K562 (cell line): ENCODE measurements at regions not wholly inside any gene's neighbourhood (a gene's known extent, or its start where the extent isn't known, plus 50 kb on each side); places are given as distances from the start of the nearest gene placed in this dataset.

Experiments used
- ATAC-seq: fragments of 200-7000 bp; cut with Tn5 transposase; 3 replicates; pipeline ENCODE4 v1.9.1; 2020; ENCODE audit warnings: moderate library complexity
- BruUV-seq: library from RNA; stranded (reverse); fragments of 400-500 nt; replicated peaks from 2 replicates; lab custom pipeline; 2021; lab: Mats Ljungman, UMichigan
- CTCF ChIA-PET: fragments of 300-600 bp; formaldehyde crosslinking; extraction: SDS; loops from one replicate; lab custom pipeline; 2021; ENCODE audit warnings: low intra/inter-chr PET ratio; lab: Yijun Ruan, JAX
- POLR2A ChIA-PET: fragments of 300-600, 350-650 bp; sonication (Branson Sonifier 250); formaldehyde crosslinking; extraction: SDS; loops from one replicate; lab custom pipeline; 2021; ENCODE audit warnings: antibody characterized with exemption, inconsistent platforms; lab: Yijun Ruan, JAX
- DNase-seq, 4 experiments: peaks; one replicate each; pipeline versions ENCODE4 v3.0.0 to v3.0.0-alpha.2; 2011 to 2018; ENCODE audit warnings: low spot score in 3 of 4, mixed read lengths in 3 of 4; ENCODE audit errors: extremely low read depth in 1 of 4
- FAIRE-seq: peaks from 2 replicates; lab custom pipeline; 2011; peaks lifted over from hg19 to GRCh38; lab: Jason Lieb, UNC
- H2AFZ ChIP-seq: 2 replicates; pipeline ENCODE4 v1.6.0; 2011; ENCODE audit warnings: low read depth, low read length, control low read depth, inconsistent platforms
- H3K27ac ChIP-seq: fragments of 200-600 bp; 3 replicates; pipeline ENCODE4 v1.8.0; 2011; ENCODE audit warnings: low read depth, mild to moderate bottlenecking, control low read depth, inconsistent platforms, low read length, moderate library complexity, mixed read lengths; ENCODE audit errors: extremely low read depth
- H3K27me3 ChIP-seq, 2 experiments: fragments of 300-600 bp in 1 of 2; 2 replicates in 1 of 2; 3 replicates in 1 of 2; pipeline versions ENCODE4 v1.6.0 to v1.8.0; 2011; ENCODE audit warnings: inconsistent platforms in 2 of 2, low read length in 2 of 2, mild to moderate bottlenecking in 1 of 2, mixed read lengths in 1 of 2, moderate library complexity in 1 of 2; ENCODE audit not compliant: control insufficient read depth in 2 of 2, insufficient read depth in 2 of 2
- H3K36me3 ChIP-seq: fragments of 300-600 bp; 3 replicates; pipeline ENCODE4 v1.8.0; 2011; ENCODE audit warnings: mild to moderate bottlenecking, low read length, inconsistent platforms; ENCODE audit not compliant: control insufficient read depth, insufficient read depth
- H3K4me1 ChIP-seq, 2 experiments: fragments of 200-600 bp in 1 of 2; replicated peaks in 1 of 2; 2 replicates in 1 of 2; 3 replicates in 1 of 2; pipeline versions ENCODE4 v1.5.1 to v1.8.0; 2011; ENCODE audit warnings: inconsistent platforms in 2 of 2, low read length in 2 of 2, mild to moderate bottlenecking in 1 of 2, mixed read lengths in 1 of 2, moderate library complexity in 1 of 2; ENCODE audit not compliant: control insufficient read depth in 2 of 2, insufficient read depth in 2 of 2
- H3K4me2 ChIP-seq: 2 replicates; pipeline ENCODE4 v1.6.1; 2011; ENCODE audit warnings: low read length, control low read depth, inconsistent platforms, mixed read lengths; ENCODE audit not compliant: insufficient read depth
- H3K4me3 ChIP-seq: fragments of 200-600 bp; sonication (generic), shearing (Covaris generic); 2 replicates; pipeline ENCODE4 v1.5.1; 2016; ENCODE audit warnings: control low read depth, inconsistent platforms
- H3K79me2 ChIP-seq: fragments of 200-600 bp; 3 replicates; pipeline ENCODE4 v1.8.0; 2011; ENCODE audit warnings: low read length, inconsistent platforms; ENCODE audit not compliant: control insufficient read depth, insufficient read depth
- H3K9ac ChIP-seq, 2 experiments: 2 replicates each; pipeline versions ENCODE4 v1.6.0 to v1.6.1; 2011; ENCODE audit warnings: low read depth in 2 of 2, low read length in 2 of 2, control low read depth in 1 of 2, inconsistent platforms in 1 of 2, mild to moderate bottlenecking in 1 of 2, mixed read lengths in 1 of 2; ENCODE audit not compliant: insufficient read depth in 1 of 2
- H3K9me1 ChIP-seq: one replicate; pipeline ENCODE4 v1.6.0; 2011; ENCODE audit warnings: inconsistent platforms, mild to moderate bottlenecking, low read length, moderate library complexity; ENCODE audit not compliant: control insufficient read depth, insufficient read depth
- H3K9me3 ChIP-seq: replicated peaks from 2 replicates; pipeline ENCODE4 v1.5.1; 2011; ENCODE audit warnings: low read depth, low read length, inconsistent platforms; ENCODE audit not compliant: control insufficient read depth, insufficient read depth
- H4K20me1 ChIP-seq: replicated peaks from 2 replicates; pipeline ENCODE4 v1.6.1; 2011; ENCODE audit warnings: low read length, inconsistent platforms, mixed read lengths; ENCODE audit not compliant: control insufficient read depth, insufficient read depth
- BCLAF1 ChIP-seq, 2 experiments: fragments of 450-650 bp in 1 of 2; IDR thresholded peaks; 2 replicates each; pipeline ENCODE4 v1.6.1; 2011 to 2017; ENCODE audit warnings: low read depth in 2 of 2, antibody characterized with exemption in 1 of 2, borderline replicate concordance in 1 of 2, low read length in 1 of 2, mild to moderate bottlenecking in 1 of 2, mixed read lengths in 1 of 2; ENCODE audit not compliant: control insufficient read depth in 1 of 2
- CEBPB ChIP-seq: fragments of 450-650 bp; IDR thresholded peaks from 2 replicates; pipeline ENCODE4 v1.6.1; 2016; ENCODE audit warnings: missing genetic modification characterization, missing compliant biosample characterization
- CTCFL ChIP-seq: IDR thresholded peaks from 2 replicates; pipeline ENCODE4 v1.6.1; 2011; ENCODE audit warnings: borderline replicate concordance, low read depth, mild to moderate bottlenecking, moderate library complexity, low read length; ENCODE audit not compliant: insufficient read depth, poor library complexity, severe bottlenecking
- JUN ChIP-seq, 2 experiments: sonication (generic) in 1 of 2; formaldehyde crosslinking in 1 of 2; IDR thresholded peaks; 2 replicates each; pipeline versions ENCODE4 v1.6.1 to v1.8.0; 2012 to 2022; ENCODE audit warnings: borderline replicate concordance in 2 of 2, mild to moderate bottlenecking in 2 of 2, improper control_type of control experiment in 1 of 2, low read depth in 1 of 2, low read length in 1 of 2, missing genetic modification reagents in 1 of 2
- PPARD ChIP-seq: fragments of 250-450 bp; sonication (Bioruptor Pico); IDR thresholded peaks from 2 replicates; pipeline ENCODE4 v1.8.0; 2022; ENCODE audit warnings: inconsistent platforms, mild to moderate bottlenecking, moderate library complexity
- RFX1 ChIP-seq: fragments of 450-650 bp; IDR thresholded peaks from 2 replicates; pipeline ENCODE4 v1.6.1; 2016; ENCODE audit warnings: mild to moderate bottlenecking, moderate library complexity
- ZNF316 ChIP-seq: fragments of 450-650 bp; IDR thresholded peaks from 2 replicates; pipeline ENCODE4 v1.6.1; 2016
- WGBS: fragments of 100-300 bp; shearing (Covaris generic); methylation state at CpG from one replicate; pipeline ENCODE4 v1.1.6; 2016; ENCODE audit warnings: low coverage, mixed read lengths; ENCODE audit not compliant: insufficient coverage; ENCODE audit errors: missing lambda C conversion rate; 5-methylcytosine and 5-hydroxymethylcytosine counted together
- in situ Hi-C: fragments of 300-500 bp; cut with MboI; formaldehyde crosslinking; loops from 4 replicates; pipeline ENCODE4 v1.15.0; 2018; ENCODE audit warnings: inconsistent platforms, mixed read lengths
- intact Hi-C: fragments of 100-400 bp; cut with micrococcal nuclease; formaldehyde crosslinking; loops from 2 replicates; pipeline ENCODE4 v1.14.2; 2022

GRCh38 chr10:78752708-78753107 lies 316.1 kb upstream of the ZMIZ1 start:
- H3K27me3 ChIP-seq = peaks cover 30 to 40% of the 10 kb centered on the region in 2 experiments
- H3K4me2 ChIP-seq = no peak overlapping the region
- no peak overlapping the region for H2AFZ ChIP-seq
- TF ChIP-seq RFX1 = peak; percentile 48; the same call in 1 of the 2 replicates
- TF ChIP-seq PPARD (CRISPR knock-in tag) = no peak
- no peak for TF ChIP-seq JUN (IDR thresholded peaks at IDR 0.05; ENCODE audit: borderline replicate concordance, low read depth, low read length)
- no peak for TF ChIP-seq JUN (CRISPR knock-in tag; IDR thresholded peaks at IDR 0.05; ENCODE audit: borderline replicate concordance)
- H3K9me3 ChIP-seq = no peaks in the 10 kb centered on the region
- no peaks in the 10 kb centered on the region for H3K4me1 ChIP-seq
- in situ Hi-C loops = no loop called here
- no peak overlapping the region for H3K27ac ChIP-seq
- intact Hi-C loops = no loop called here
- no peak overlapping the region for H3K4me3 ChIP-seq
- ChIA-PET CTCF (no interaction called here), POLR2A (no interaction called here)
- no peaks in the 10 kb centered on the region for H3K9me1 ChIP-seq
- no TSS peak for BruUV-seq
- FAIRE-seq (no peak), ATAC-seq (peak; percentile 29), DNase-seq (no peak)
- WGBS = 2% methylated on average over 4 of the region's 4 CpGs
- H4K20me1 ChIP-seq = peaks cover 10% of the 10 kb centered on the region; the same call in 1 of the 2 replicates
- H3K36me3 ChIP-seq = no peaks in the 10 kb centered on the region
- H3K79me2 ChIP-seq = no peaks in the 10 kb centered on the region
- H3K9ac ChIP-seq = no peak overlapping the region

GRCh38 chr10:78754269-78755062 lies 314.3 kb upstream of the ZMIZ1 start:
- H3K4me3 ChIP-seq = no peak overlapping the region
- H2AFZ ChIP-seq = no peak overlapping the region
- no peaks in the 10 kb centered on the region for H3K4me1 ChIP-seq
- H3K9ac ChIP-seq = no peak overlapping the region
- ATAC-seq (no peak), DNase-seq (no peak), FAIRE-seq (no peak)
- BruUV-seq = no TSS peak
- H3K79me2 ChIP-seq = no peaks in the 10 kb centered on the region
- H3K4me2 ChIP-seq = no peak overlapping the region
- ChIA-PET CTCF (no interaction called here), POLR2A (interaction anchor here (0.5 to 1.5 kb wide), 4 partner anchors 8 to 245 kb away, joined by 3 to 4 read pairs (median 4); no protein-coding TSS in a partner anchor)
- no peaks in the 10 kb centered on the region for H3K36me3 ChIP-seq
- peaks cover 31 to 49% of the 10 kb centered on the region in 2 experiments for H3K27me3 ChIP-seq
- in situ Hi-C loops (no loop called here), intact Hi-C loops (no loop called here)
- peaks cover 4% of the 10 kb centered on the region for H3K9me1 ChIP-seq
- H4K20me1 ChIP-seq = peaks cover 11% of the 10 kb centered on the region; the same call in 1 of the 2 replicates
- H3K27ac ChIP-seq = no peak overlapping the region
- H3K9me3 ChIP-seq = no peaks in the 10 kb centered on the region
- 1% methylated on average over 11 of the region's 11 CpGs for WGBS
- no peak for TF ChIP-seq CEBPB (tag)
- no peak for TF ChIP-seq ZNF316
- peak; percentile 78 for TF ChIP-seq RFX1
- no peak for TF ChIP-seq BCLAF1 (IDR thresholded peaks at IDR 0.05; ENCODE audit: borderline replicate concordance in 1 of 2, control insufficient read depth in 1 of 2, low read depth in 2 of 2, low read length in 1 of 2)
- no peak for TF ChIP-seq CTCFL
